GM10266 (cell line): ENCODE measurements at regions not wholly inside any gene's neighbourhood (a gene's known extent, or its start where the extent isn't known, plus 50 kb on each side); places are given as distances from the start of the nearest gene placed in this dataset.
"Not testable (repeated sequence)": the region's sequence is repeated elsewhere in the genome, so short reads cannot be mapped to it uniquely, and the experiment has no call there.

ENCODE experiments used
- DNase-seq: peaks from one replicate; pipeline ENCODE4 v3.0.0; 2012; ENCODE audit errors: extremely low spot score
- TF ChIP-seq, protein P1 (sequence below): IDR thresholded peaks from 2 replicates; pipeline ENCODE4 v1.5.1; 2012; ENCODE audit warnings: mild to moderate bottlenecking, low read depth; ENCODE audit not compliant: control insufficient read depth, insufficient read depth; ENCODE audit errors: missing control alignments

DNA sequence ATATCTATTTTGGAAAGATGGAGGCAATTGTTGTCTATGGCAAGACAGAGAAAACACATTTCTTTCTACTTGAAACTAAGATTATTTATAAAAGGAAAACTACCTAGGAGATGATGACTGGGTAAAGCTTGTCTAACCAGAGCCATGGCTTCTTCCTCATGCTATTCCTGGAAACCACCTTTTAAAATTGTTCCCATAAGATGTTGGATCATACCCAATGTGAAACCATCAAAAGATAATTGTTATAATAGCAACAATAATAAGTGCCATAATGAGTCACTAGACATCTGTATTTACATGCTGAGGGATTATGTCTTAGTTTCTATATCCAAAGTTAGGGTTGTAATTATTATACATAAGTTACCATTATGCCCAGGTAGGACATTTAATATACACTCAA, 428.4 kb downstream of the KCNJ2 start:
- TF ChIP-seq, protein P1, sequence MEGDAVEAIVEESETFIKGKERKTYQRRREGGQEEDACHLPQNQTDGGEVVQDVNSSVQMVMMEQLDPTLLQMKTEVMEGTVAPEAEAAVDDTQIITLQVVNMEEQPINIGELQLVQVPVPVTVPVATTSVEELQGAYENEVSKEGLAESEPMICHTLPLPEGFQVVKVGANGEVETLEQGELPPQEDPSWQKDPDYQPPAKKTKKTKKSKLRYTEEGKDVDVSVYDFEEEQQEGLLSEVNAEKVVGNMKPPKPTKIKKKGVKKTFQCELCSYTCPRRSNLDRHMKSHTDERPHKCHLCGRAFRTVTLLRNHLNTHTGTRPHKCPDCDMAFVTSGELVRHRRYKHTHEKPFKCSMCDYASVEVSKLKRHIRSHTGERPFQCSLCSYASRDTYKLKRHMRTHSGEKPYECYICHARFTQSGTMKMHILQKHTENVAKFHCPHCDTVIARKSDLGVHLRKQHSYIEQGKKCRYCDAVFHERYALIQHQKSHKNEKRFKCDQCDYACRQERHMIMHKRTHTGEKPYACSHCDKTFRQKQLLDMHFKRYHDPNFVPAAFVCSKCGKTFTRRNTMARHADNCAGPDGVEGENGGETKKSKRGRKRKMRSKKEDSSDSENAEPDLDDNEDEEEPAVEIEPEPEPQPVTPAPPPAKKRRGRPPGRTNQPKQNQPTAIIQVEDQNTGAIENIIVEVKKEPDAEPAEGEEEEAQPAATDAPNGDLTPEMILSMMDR: no peak
- no peak for DNase-seq

DNA sequence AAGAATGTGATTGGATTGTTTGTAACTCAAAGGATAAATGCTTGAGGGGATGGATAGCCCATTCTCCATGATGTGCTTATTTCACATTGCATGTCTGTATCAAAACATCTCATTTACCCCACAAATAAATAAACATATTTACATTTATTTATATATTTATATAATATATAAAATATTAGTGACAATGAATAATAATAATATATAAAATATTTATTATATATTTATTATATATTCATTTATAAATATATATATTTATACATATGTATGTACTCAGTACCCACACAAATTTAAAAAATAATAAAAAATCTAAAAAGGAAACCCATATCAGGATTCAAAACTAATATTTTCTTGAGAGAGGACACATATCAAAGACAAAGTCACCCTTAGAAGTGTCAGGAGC, 429.9 kb downstream of the KCNJ2 start:
- no peak for DNase-seq
- TF ChIP-seq, protein P1: no peak

DNA sequence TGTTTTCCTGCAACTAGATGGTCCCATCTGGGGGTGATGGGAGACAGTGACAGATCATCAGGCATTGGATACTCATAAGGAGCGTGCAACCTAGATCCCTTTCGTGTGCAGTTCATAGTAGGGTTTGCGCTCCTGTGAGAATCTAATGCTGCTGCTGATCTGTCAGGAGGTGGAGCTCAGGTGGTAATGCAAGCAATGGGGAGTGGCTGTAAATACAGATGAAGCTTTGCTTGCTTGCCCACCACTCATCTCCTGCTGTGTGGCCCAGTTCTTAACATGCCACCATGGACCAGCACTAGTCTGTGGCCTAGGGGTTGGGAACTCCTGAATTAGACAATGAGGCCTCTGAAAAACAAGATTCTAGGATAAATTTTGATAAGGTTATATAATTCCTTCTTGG, 430.6 kb downstream of the KCNJ2 start:
- DNase-seq: not testable (repeated sequence)

GRCh38 chr17:70603226-70603625, 433.9 kb downstream of the KCNJ2 start:
- no peak for DNase-seq
- TF ChIP-seq, protein P1: no peak

GRCh38 chr17:70604854-70605253, 435.5 kb downstream of the KCNJ2 start:
- DNase-seq: no peak
- TF ChIP-seq, protein P1: no peak

DNA sequence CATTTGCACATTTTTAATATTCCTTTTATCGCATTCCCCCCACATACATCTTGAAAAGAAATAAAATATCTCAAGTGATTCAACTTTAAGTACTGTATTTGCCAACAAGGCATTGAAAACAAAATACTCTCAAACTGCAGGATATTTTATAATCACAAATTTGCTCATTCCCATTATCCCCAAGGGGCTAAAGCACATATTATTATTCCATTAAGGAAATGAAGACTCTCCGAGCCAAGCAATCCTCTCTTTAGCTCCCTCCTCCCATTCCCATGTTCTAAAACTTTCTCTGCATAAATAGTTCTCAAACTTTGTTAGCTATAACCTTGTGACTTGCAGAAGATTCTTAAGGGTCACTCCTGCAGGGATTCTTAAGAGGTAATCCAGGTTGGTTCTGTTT, 436.8 kb downstream of the KCNJ2 start:
- TF ChIP-seq, protein P1: no peak
- no peak for DNase-seq

DNA sequence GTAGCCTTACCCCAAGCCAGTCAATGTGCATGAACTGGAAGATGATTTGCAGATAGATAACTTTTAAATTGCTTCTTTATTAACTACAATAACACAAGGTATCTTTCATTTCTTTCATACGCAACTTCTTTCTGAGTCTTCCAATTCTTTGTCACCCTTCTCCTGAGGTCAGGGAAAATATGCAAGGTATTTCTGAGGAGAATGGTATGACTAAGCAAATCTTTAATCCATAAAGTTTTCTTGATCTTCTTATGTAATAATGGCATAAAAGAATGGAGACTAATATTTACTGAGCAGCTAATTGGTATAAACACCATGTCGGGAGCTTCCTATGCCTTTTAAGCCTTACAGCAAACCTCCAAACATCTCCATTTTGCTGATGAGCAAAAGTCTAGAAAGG, 438.9 kb downstream of the KCNJ2 start:
- TF ChIP-seq, protein P1: no peak

DNA sequence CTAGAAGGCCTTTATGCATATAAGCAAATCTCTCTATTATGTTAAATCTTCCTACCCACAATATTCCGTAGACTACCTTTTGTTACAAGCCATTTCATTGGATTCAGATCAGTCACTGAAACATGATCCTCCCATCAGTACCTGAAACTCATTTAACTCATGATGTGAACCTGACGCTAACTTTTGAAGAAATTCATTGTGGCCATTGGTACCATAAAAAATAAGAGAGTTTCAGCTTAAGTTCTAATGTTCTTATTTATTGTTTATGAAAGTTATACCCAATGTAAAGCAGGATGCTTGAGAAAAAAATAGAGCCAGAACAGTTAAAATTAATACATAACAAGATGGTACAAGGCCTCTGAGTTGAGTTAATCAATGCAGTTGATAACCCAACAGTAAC, 439.6 kb downstream of the KCNJ2 start:
- TF ChIP-seq, protein P1: no peak
- no peak for DNase-seq

More for the DNA sequence above, 438.9 kb downstream of the KCNJ2 start:
- no peak for DNase-seq
